Smooth muscle cell (in vitro differentiated cells): ENCODE measurements at regions not wholly inside any gene's neighbourhood (a gene's known extent, or its start where the extent isn't known, plus 50 kb on each side); places are given as distances from the start of the nearest gene placed in this dataset.
"Not testable (repeated sequence)": the region's sequence is repeated elsewhere in the genome, so short reads cannot be mapped to it uniquely, and the experiment has no call there.

ENCODE experiments used
- DNase-seq: peaks from one replicate; lab custom pipeline; 2025; ENCODE audit not compliant: unreplicated experiment; lab: John Stamatoyannopoulos, UW
- H2AFZ ChIP-seq: fragments of 200-600 bp; sonication (generic); 2 replicates; pipeline ENCODE4 v1.6.0; 2016; ENCODE audit warnings: antibody characterized with exemption, low read depth, mild to moderate bottlenecking
- H3F3A ChIP-seq: fragments of 200-600 bp; sonication (generic); 2 replicates; pipeline ENCODE4 v1.6.0; 2017; ENCODE audit warnings: antibody characterized with exemption, low read depth
- H3K27ac ChIP-seq: fragments of 200-600 bp; sonication (generic); 2 replicates; pipeline ENCODE4 v1.5.1; 2016; ENCODE audit warnings: low read depth, mild to moderate bottlenecking
- H3K27me3 ChIP-seq: fragments of 200-600 bp; sonication (generic); 2 replicates; pipeline ENCODE4 v1.6.1; 2016; ENCODE audit warnings: low read depth, mild to moderate bottlenecking
- H3K36me3 ChIP-seq: fragments of 200-600 bp; sonication (generic); 2 replicates; pipeline ENCODE4 v1.5.1; 2016; ENCODE audit warnings: low read depth
- H3K4me1 ChIP-seq: fragments of 200-600 bp; sonication (generic); 2 replicates; pipeline ENCODE4 v1.5.1; 2016; ENCODE audit warnings: low read depth
- H3K4me2 ChIP-seq: fragments of 200-600 bp; sonication (generic); 2 replicates; pipeline ENCODE4 v1.6.0; 2016; ENCODE audit warnings: mild to moderate bottlenecking
- H3K4me3 ChIP-seq: fragments of 200-600 bp; sonication (generic); 2 replicates; pipeline ENCODE4 v1.5.1; 2016; ENCODE audit warnings: mild to moderate bottlenecking
- H3K79me2 ChIP-seq: fragments of 200-600 bp; sonication (generic); 2 replicates; pipeline ENCODE4 v1.6.0; 2016; ENCODE audit warnings: low read depth, mild to moderate bottlenecking
- H3K9ac ChIP-seq: fragments of 200-600 bp; sonication (generic); 2 replicates; pipeline ENCODE4 v1.6.0; 2016; ENCODE audit warnings: low read depth
- H3K9me3 ChIP-seq: fragments of 200-600 bp; sonication (generic); replicated peaks from 2 replicates; pipeline ENCODE4 v1.5.1; 2016; ENCODE audit warnings: low read depth
- H4K20me1 ChIP-seq: fragments of 200-600 bp; sonication (generic); 2 replicates; pipeline ENCODE4 v1.6.0; 2016; ENCODE audit warnings: low read depth
- WGBS: methylation state at CpG from one replicate; pipeline ENCODE4 v1.1.7; 2016; ENCODE audit warnings: low lambda C conversion rate; 5-methylcytosine and 5-hydroxymethylcytosine counted together
- TF ChIP-seq, protein P1 (sequence below): fragments of 200-600 bp; sonication (generic); IDR thresholded peaks from 2 replicates; pipeline ENCODE4 v1.5.1; 2017; ENCODE audit warnings: borderline replicate concordance, mild to moderate bottlenecking, antibody characterized with exemption; ENCODE audit not compliant: insufficient read depth, poor library complexity, severe bottlenecking

DNA sequence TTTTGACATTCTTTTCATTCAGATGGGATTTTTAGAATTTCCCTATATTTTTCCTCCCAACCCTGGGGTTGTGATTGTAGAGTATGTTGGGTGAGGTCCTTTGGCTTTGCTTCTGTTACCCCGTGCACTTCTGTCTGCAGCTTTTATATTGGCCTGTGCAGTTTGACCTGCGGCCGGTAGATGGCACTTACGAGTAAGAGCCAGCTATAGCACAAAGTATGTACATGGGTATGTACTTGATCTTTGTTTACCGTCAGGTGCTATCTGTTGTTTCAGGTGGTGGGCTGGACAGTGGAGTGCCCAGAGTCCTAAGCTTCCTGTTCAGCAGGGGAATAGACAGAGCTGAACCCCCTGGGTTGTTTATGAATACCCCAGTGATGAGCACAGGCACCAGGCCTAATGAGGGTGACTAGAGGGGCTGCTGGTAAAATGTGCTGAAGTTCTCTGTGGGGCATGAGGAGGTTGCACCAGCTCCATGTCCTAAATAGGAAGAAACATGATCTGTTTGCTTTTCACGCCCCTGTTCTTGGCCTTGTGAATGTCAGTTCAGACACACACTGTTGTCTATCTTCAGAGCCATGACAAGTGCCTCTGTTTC, 58.9 kb upstream of the THUMPD2 start:
- no peaks in the 10 kb centered on the region for H3F3A ChIP-seq
- H4K20me1 ChIP-seq = no peaks in the 10 kb centered on the region
- TF ChIP-seq, protein P1, sequence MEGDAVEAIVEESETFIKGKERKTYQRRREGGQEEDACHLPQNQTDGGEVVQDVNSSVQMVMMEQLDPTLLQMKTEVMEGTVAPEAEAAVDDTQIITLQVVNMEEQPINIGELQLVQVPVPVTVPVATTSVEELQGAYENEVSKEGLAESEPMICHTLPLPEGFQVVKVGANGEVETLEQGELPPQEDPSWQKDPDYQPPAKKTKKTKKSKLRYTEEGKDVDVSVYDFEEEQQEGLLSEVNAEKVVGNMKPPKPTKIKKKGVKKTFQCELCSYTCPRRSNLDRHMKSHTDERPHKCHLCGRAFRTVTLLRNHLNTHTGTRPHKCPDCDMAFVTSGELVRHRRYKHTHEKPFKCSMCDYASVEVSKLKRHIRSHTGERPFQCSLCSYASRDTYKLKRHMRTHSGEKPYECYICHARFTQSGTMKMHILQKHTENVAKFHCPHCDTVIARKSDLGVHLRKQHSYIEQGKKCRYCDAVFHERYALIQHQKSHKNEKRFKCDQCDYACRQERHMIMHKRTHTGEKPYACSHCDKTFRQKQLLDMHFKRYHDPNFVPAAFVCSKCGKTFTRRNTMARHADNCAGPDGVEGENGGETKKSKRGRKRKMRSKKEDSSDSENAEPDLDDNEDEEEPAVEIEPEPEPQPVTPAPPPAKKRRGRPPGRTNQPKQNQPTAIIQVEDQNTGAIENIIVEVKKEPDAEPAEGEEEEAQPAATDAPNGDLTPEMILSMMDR = peak; percentile 53
- WGBS = 47% methylated on average over 6 of the region's 6 CpGs
- H3K36me3 ChIP-seq = peaks cover 3% of the 10 kb centered on the region
- no peak for DNase-seq
- H3K4me3 ChIP-seq = no peak overlapping the region
- H3K4me2 ChIP-seq = no peak overlapping the region
- H2AFZ ChIP-seq = no peak overlapping the region
- H3K4me1 ChIP-seq = no peaks in the 10 kb centered on the region
- H3K79me2 ChIP-seq = no peaks in the 10 kb centered on the region
- no peak overlapping the region for H3K27ac ChIP-seq
- no peak overlapping the region for H3K9ac ChIP-seq
- no peaks in the 10 kb centered on the region for H3K27me3 ChIP-seq
- peaks cover 13% of the 10 kb centered on the region for H3K9me3 ChIP-seq

DNA sequence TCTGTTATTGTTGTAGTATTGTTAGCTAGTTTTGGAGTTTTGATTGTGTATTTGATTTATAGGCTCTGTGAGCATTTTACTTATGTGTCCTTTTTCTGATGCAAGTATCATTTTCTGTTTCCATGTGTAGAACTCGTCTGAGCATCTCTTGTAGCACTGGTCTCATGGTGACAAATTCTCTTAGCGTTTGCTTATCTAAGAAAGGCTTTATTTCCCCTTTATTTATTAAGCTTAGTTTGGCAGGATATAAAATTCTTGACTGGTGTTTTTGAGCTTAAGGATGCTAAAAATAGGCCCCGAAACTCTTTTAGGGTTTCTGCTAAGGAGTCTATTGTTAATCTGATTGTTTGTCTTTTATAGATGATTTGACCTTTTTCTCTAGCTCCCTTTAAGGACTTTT, 57.6 kb upstream of the THUMPD2 start:
- TF ChIP-seq, protein P1 = no peak
- no peak overlapping the region for H2AFZ ChIP-seq
- H3K9ac ChIP-seq = no peak overlapping the region
- H3K4me3 ChIP-seq = no peak overlapping the region
- no peaks in the 10 kb centered on the region for H3K79me2 ChIP-seq
- WGBS = 91% methylated on average over 3 of the region's 3 CpGs
- no peak for DNase-seq
- H3K27me3 ChIP-seq = no peaks in the 10 kb centered on the region
- H3K4me2 ChIP-seq = no peak overlapping the region
- H4K20me1 ChIP-seq = no peaks in the 10 kb centered on the region
- peaks cover 3% of the 10 kb centered on the region for H3K36me3 ChIP-seq
- H3K4me1 ChIP-seq = no peaks in the 10 kb centered on the region
- H3F3A ChIP-seq = no peaks in the 10 kb centered on the region
- H3K27ac ChIP-seq = no peak overlapping the region
- H3K9me3 ChIP-seq = peaks cover 13% of the 10 kb centered on the region

DNA sequence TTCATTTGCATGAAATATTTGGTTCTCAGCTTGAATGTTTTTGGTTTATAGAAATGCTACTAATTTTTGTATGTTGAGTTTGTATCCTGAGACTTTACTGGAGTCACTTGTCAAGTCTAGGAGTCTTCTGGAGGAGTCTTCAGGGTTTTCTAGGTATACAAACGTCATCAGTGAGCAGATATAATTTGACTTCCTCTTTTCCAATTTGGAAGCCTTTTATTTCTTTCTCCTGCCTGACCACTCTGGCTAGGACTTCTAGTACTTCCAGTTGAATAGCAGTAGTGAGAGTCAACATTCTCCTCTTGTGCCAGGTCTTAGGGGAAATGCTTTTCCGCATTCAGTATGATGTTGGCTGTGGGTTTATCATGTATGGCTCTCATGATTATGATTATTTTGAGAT, 55.4 kb upstream of the THUMPD2 start:
- H2AFZ ChIP-seq = no peak overlapping the region
- H4K20me1 ChIP-seq = no peaks in the 10 kb centered on the region
- no peak overlapping the region for H3K27ac ChIP-seq
- no peaks in the 10 kb centered on the region for H3K79me2 ChIP-seq
- H3K9me3 ChIP-seq = peaks cover 13% of the 10 kb centered on the region
- H3K27me3 ChIP-seq = no peaks in the 10 kb centered on the region
- no peak for DNase-seq
- TF ChIP-seq, protein P1 = no peak
- no peak overlapping the region for H3K4me3 ChIP-seq
- H3K4me1 ChIP-seq = no peaks in the 10 kb centered on the region
- WGBS = 91% methylated on average over 2 of the region's 2 CpGs
- peaks cover 3% of the 10 kb centered on the region for H3K36me3 ChIP-seq
- H3F3A ChIP-seq = no peaks in the 10 kb centered on the region
- no peak overlapping the region for H3K9ac ChIP-seq
- no peak overlapping the region for H3K4me2 ChIP-seq

DNA sequence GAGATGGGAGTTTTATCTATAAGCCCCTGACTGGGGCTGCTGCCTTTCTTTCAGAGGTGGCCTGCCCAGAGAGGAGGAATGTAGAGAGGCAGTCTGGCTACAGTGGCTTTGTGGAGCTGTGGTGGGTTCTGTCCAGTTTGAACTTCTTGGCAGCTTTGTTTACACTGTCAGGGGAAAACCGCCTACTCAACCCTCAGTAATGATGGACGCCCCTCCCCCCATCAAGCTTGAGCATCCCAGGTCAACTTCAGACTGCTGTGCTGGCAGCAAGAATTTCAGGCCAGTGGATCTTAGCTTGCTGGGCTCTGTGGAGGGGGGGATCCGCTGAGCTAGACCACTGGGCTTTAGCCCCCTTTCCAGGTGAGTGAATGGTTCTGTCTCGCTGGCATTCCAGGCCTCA, 51.6 kb upstream of the THUMPD2 start:
- H4K20me1 ChIP-seq, H3K36me3 ChIP-seq, H3K9ac ChIP-seq, H3K9me3 ChIP-seq, H3K4me2 ChIP-seq, H3K4me3 ChIP-seq, H3K27ac ChIP-seq, H3K4me1 ChIP-seq, H3F3A ChIP-seq, H3K79me2 ChIP-seq, H2AFZ ChIP-seq, H3K27me3 ChIP-seq, DNase-seq: not testable (repeated sequence)
- WGBS = 78% methylated on average over 4 of the region's 4 CpGs
